ENCODE measurements at regions not wholly inside any gene's neighbourhood (a gene's known extent, or its start where the extent isn't known, plus 50 kb on each side); places are given as distances from the start of the nearest gene placed in this dataset.

DNA sequence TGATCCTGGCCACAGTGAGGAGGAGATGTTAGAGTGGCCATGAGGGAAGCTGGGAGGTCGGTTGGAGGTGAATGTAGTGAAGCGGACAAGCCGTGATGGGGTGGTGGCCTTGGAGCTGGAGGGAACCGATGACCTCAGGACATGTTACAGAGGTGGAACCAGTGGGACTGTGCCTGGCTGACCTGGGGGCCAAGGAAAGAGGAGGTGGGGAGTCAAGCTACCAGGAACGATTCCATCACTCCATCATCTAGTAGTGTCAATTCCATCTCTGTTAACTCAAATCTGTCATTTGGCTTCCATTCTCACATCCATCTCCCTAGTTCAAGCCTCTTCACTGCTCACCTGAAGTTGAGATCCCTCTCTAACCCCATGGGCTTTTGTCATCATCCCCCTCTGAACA lies 102.4 kb upstream of the LYZL2 start:
- intact Hi-C loops (cut with DNase I): no loop called here
- Histone ChIP-seq H3K36me3 (no peaks in the 10 kb centered on the region), H3K27ac (no peak overlapping the region), H3K4me1 (no peaks in the 10 kb centered on the region), H3K9me3 (no peaks in the 10 kb centered on the region), H3K4me3 (no peak overlapping the region), H3K27me3 (no peaks in the 10 kb centered on the region)
- TF ChIP-seq, protein P1, sequence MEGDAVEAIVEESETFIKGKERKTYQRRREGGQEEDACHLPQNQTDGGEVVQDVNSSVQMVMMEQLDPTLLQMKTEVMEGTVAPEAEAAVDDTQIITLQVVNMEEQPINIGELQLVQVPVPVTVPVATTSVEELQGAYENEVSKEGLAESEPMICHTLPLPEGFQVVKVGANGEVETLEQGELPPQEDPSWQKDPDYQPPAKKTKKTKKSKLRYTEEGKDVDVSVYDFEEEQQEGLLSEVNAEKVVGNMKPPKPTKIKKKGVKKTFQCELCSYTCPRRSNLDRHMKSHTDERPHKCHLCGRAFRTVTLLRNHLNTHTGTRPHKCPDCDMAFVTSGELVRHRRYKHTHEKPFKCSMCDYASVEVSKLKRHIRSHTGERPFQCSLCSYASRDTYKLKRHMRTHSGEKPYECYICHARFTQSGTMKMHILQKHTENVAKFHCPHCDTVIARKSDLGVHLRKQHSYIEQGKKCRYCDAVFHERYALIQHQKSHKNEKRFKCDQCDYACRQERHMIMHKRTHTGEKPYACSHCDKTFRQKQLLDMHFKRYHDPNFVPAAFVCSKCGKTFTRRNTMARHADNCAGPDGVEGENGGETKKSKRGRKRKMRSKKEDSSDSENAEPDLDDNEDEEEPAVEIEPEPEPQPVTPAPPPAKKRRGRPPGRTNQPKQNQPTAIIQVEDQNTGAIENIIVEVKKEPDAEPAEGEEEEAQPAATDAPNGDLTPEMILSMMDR (IDR thresholded peaks at IDR 0.05): no peak
- no peak for TF ChIP-seq POLR2A (IDR thresholded peaks at IDR 0.05)
- 88% methylated on average over 5 of the region's 5 CpGs for WGBS (ENCODE audit: insufficient coverage, low coverage, low lambda C conversion rate, missing lambda C conversion rate)
- DNase-seq (no peak), ATAC-seq (no peak)

DNA sequence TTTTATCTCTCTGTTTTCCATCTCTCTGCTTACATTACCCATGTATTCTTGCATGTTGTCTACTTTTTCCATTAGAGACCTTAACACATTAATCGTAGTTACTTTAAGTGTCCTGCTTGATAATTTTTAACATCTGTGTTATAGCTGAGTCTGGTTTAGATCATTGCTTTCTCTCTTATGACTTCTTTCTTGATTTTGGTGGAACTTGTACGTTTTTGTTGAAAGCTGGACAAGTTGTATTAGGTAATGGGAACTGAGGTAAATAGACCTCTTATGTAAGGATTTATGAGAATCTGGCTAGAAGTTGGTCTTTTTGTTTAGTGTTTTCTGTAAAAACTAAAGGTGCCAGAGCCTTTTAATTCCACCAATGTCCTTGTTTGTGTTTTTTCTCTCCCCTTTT lies 100.8 kb upstream of the LYZL2 start:
- no peaks in the 10 kb centered on the region for H3K4me1 ChIP-seq
- WGBS (ENCODE audit: insufficient coverage, low coverage, low lambda C conversion rate, missing lambda C conversion rate): 66% methylated on average over 2 of the region's 2 CpGs
- H3K27me3 ChIP-seq: no peaks in the 10 kb centered on the region
- no peak overlapping the region for H3K27ac ChIP-seq
- H3K36me3 ChIP-seq: no peaks in the 10 kb centered on the region
- H3K9me3 ChIP-seq: no peaks in the 10 kb centered on the region
- ATAC-seq (no peak), DNase-seq (no peak)
- no peak overlapping the region for H3K4me3 ChIP-seq
- intact Hi-C loops (cut with DNase I): no loop called here
- TF ChIP-seq, protein P1 (IDR thresholded peaks at IDR 0.05): no peak
- no peak for TF ChIP-seq POLR2A (IDR thresholded peaks at IDR 0.05)

DNA sequence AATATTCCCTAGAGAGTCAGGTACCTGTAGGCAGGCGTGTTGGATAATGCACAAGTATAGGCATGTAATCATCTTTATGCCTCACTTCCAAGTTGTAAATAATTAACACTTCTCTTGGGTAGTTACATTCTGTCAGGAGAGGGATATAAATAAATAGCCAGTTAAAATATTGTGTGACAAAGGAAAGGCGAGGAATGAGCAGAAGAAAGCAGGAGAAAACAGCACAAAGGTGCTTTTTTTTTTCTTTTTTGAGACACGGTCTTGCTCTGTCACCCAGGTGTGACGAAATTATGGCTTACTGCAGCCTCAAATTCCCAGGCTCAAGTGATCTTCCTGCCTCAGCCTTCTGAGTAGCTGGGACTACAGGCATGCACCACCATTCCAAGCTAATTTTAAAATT lies 99.2 kb upstream of the LYZL2 start:
- ATAC-seq (no peak), DNase-seq (no peak)
- no peaks in the 10 kb centered on the region for H3K9me3 ChIP-seq
- H3K36me3 ChIP-seq: no peaks in the 10 kb centered on the region
- H3K27me3 ChIP-seq: no peaks in the 10 kb centered on the region
- H3K4me1 ChIP-seq: no peaks in the 10 kb centered on the region
- no peak overlapping the region for H3K4me3 ChIP-seq
- intact Hi-C loops (cut with DNase I): no loop called here
- no peak overlapping the region for H3K27ac ChIP-seq
- no peak for TF ChIP-seq POLR2A (IDR thresholded peaks at IDR 0.05)
- TF ChIP-seq, protein P1 (IDR thresholded peaks at IDR 0.05): no peak
- WGBS (ENCODE audit: insufficient coverage, low coverage, low lambda C conversion rate, missing lambda C conversion rate): 64% methylated on average over 4 of the region's 4 CpGs

DNA sequence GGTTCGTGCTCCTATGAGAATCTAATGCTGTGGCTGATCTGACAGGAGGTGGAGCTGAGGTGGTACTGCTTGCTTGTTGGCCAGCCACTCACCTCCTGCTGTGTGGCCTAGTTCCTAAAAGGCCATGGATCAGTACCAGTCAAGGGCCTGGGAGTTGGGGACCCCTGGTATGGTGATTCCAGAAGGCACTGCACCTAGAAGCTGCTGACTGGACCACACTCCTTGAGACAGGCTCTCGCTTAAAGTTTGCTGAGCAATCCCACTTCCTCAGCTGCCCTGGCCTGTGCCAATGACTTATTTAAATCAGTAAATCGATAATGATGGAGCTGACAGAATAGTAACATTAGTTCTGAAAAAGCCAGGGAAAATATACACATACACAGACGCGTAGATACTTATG lies 98.6 kb upstream of the LYZL2 start:
- H3K27ac ChIP-seq: no peak overlapping the region
- no peaks in the 10 kb centered on the region for H3K4me1 ChIP-seq
- TF ChIP-seq, protein P1 (IDR thresholded peaks at IDR 0.05): no peak
- no peak for TF ChIP-seq POLR2A (IDR thresholded peaks at IDR 0.05)
- H3K4me3 ChIP-seq: no peak overlapping the region
- ATAC-seq (no peak), DNase-seq (no peak)
- intact Hi-C loops (cut with DNase I): no loop called here
- H3K9me3 ChIP-seq: no peaks in the 10 kb centered on the region
- 66% methylated on average over 5 of the region's 5 CpGs for WGBS (ENCODE audit: insufficient coverage, low coverage, low lambda C conversion rate, missing lambda C conversion rate)
- H3K36me3 ChIP-seq: no peaks in the 10 kb centered on the region
- no peaks in the 10 kb centered on the region for H3K27me3 ChIP-seq

DNA sequence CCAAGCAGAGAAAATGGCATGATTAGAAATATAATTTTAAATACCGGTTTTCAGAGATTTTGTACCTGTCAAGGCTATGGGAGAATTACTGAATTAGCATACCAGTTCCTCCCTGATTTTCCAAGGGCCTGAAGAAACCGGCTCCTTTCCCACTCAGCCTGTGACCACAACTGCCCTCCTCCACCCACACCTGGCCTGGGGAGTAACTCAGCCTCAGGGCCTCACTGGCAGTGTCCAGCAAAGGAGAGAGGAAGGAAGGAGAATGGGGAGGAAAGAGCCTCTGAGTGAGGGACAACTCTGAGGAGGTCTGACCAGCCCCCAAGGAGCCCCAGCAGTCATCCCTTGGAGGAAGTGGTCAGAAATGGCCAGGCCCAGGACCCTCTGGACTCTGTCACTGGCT lies 98.0 kb upstream of the LYZL2 start:
- Histone ChIP-seq H3K9me3 (no peaks in the 10 kb centered on the region), H3K4me3 (no peak overlapping the region), H3K36me3 (no peaks in the 10 kb centered on the region), H3K4me1 (no peaks in the 10 kb centered on the region), H3K27me3 (no peaks in the 10 kb centered on the region), H3K27ac (no peak overlapping the region)
- no peak for DNase-seq
- WGBS (ENCODE audit: insufficient coverage, low coverage, low lambda C conversion rate, missing lambda C conversion rate): 49% methylated on average over 2 of the region's 2 CpGs
- intact Hi-C loops (cut with DNase I): no loop called here
- ATAC-seq: no peak
- no peak for TF ChIP-seq POLR2A (IDR thresholded peaks at IDR 0.05)
- TF ChIP-seq, protein P1 (IDR thresholded peaks at IDR 0.05): no peak
